ENCODE measurements at regions not wholly inside any gene's neighbourhood (a gene's known extent, or its start where the extent isn't known, plus 50 kb on each side); places are given as distances from the start of the nearest gene placed in this dataset.

DNA sequence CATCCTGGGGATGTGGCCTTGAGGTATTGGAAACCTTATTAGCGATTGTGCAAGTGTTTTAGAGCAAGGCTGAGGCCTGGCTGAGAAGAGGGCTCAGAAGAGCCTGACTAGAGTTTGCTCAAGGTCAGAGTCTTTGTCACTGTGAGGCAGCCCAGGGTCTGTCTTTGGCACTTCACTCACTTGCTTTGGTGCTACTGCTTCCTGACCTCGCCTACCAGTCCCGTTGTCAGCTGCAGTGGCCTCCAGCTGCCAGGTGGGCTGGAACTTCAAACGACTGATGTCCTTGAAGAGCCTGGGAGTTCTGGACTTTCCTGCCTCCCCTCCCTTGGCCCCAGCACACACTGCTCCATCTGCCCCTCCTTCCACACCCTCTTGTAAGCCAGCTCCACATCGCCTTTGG lies 228.0 kb downstream of the SNX18 start:
- Histone ChIP-seq H3K4me3 (ENCODE audit: low read length) (no peak overlapping the region), H2AFZ (ENCODE audit: low read depth, low read length) (no peak overlapping the region), H3K4me1 (ENCODE audit: insufficient read depth, low read length) (peaks cover 7% of the 10 kb centered on the region), H3K9me3 (ENCODE audit: low read length) (no peaks in the 10 kb centered on the region), H3K27me3 (ENCODE audit: insufficient read depth, low read length) (no peaks in the 10 kb centered on the region), H3K36me3 (ENCODE audit: insufficient read depth, low read length) (no peaks in the 10 kb centered on the region)

DNA sequence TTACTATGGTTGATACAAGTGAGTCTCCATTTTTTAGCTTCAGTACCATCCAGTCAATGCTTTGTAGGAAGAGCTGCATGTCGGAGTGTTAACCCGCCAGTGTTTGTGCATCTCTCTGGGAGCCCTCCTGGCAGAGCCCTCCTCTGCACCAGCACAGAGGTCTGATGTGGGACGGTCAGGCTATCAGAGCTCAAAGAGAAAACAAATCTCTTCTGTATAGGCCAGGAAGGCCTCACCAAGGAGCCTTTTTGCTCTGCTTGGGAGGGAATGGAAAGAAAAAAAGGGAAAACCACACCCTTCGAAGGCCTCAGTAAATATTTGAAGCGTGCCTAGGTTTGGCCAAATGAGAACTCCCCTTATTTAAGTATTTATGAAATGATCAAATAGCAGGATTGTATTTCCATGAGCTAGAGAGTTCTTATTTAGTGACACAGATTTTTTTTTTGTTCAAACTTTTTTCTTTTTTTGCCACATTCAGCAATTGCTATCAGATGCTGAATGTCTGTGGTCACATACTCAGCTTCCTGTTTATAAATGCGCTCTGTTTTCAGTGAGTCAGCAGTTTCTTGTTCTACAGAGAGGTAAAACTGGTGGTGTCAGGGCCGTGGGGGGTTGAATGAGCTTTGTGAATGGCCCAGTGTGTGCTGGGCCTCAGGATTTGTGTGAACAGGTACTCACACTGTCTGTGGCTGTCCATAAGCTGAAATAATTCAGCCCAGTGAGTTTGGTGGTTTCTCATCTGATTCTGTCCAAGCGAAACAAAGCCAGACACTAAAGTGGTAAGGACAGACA lies 226.6 kb downstream of the SNX18 start:
- no peaks in the 10 kb centered on the region for H3K9me3 ChIP-seq (ENCODE audit: low read length)
- H3K4me3 ChIP-seq (ENCODE audit: low read length), result no peak overlapping the region
- peaks cover 7% of the 10 kb centered on the region for H3K4me1 ChIP-seq (ENCODE audit: insufficient read depth, low read length)
- no peaks in the 10 kb centered on the region for H3K36me3 ChIP-seq (ENCODE audit: insufficient read depth, low read length)
- H2AFZ ChIP-seq (ENCODE audit: low read depth, low read length), result peak overlapping the region; percentile 69
- no peaks in the 10 kb centered on the region for H3K27me3 ChIP-seq (ENCODE audit: insufficient read depth, low read length)

DNA sequence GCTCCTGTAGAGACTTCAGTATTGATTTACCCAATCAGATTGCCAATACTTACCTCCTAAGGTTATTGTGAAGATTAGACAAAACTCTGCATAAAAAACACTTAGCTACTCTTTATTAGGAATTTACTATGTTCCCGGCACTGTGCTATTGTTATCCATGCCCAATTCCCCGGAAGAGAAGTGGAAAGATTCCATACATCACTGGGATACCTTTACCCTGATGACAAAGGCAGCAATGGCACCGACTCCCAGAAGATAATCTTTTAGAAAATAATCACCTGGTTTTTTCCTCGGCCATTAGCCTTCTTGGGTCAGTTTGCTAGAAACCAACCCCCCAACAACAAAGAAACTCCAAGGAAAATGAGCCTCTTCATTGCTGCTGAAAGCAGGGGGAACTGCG lies 226.0 kb downstream of the SNX18 start:
- H3K4me1 ChIP-seq (ENCODE audit: insufficient read depth, low read length), result peaks cover 7% of the 10 kb centered on the region
- no peaks in the 10 kb centered on the region for H3K9me3 ChIP-seq (ENCODE audit: low read length)
- no peaks in the 10 kb centered on the region for H3K36me3 ChIP-seq (ENCODE audit: insufficient read depth, low read length)
- H3K4me3 ChIP-seq (ENCODE audit: low read length), result no peak overlapping the region
- H3K27me3 ChIP-seq (ENCODE audit: insufficient read depth, low read length), result no peaks in the 10 kb centered on the region
- H2AFZ ChIP-seq (ENCODE audit: low read depth, low read length), result peak overlapping the region; percentile 69

DNA sequence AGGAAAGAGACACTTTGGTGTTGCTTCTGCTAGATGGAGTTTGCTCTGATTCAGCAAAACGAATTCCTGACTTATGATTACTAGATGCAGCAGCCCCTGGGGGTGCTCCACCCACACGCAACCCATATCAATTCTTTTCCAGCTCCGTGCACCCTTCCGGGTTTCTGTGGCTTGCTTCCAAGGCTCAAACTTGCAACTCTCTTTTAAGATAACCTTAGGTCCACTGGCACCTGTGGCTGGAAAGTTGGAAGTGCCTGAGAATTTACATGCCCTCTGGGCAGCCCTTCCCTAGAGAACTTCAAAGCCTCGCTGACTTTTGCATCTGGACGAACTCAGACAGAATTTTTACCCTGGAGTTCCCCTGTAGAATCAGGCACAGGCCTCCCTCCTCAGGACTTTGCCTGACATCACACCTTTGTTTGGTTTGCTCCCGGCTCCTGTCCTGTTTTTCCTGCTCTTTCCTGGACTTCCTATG lies 224.9 kb downstream of the SNX18 start:
- no peak overlapping the region for H3K4me3 ChIP-seq (ENCODE audit: low read length)
- peaks cover 7% of the 10 kb centered on the region for H3K4me1 ChIP-seq (ENCODE audit: insufficient read depth, low read length)
- no peaks in the 10 kb centered on the region for H3K36me3 ChIP-seq (ENCODE audit: insufficient read depth, low read length)
- no peaks in the 10 kb centered on the region for H3K9me3 ChIP-seq (ENCODE audit: low read length)
- H2AFZ ChIP-seq (ENCODE audit: low read depth, low read length), result no peak overlapping the region
- no peaks in the 10 kb centered on the region for H3K27me3 ChIP-seq (ENCODE audit: insufficient read depth, low read length)

DNA sequence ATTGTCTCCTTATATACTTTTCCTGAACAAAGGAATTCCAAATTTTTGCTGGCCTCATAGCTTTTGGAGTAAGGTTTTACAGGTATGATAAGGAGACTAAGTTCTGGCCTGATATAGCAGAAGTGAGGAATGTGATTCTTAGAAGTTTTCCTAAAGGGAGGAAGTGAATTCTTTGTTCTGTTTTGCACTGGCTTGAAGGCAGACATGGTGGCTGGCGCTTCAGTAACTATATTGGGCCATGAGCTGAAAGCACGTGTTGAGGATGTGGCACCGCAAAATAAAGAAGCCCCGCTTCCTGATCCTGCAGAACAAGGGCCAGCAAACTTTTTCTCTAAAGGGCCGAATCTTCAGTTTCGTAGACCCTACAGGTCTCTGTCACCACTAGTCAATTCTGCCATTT lies 224.2 kb downstream of the SNX18 start:
- no peaks in the 10 kb centered on the region for H3K36me3 ChIP-seq (ENCODE audit: insufficient read depth, low read length)
- H2AFZ ChIP-seq (ENCODE audit: low read depth, low read length), result no peak overlapping the region
- peaks cover 7% of the 10 kb centered on the region for H3K4me1 ChIP-seq (ENCODE audit: insufficient read depth, low read length)
- no peaks in the 10 kb centered on the region for H3K27me3 ChIP-seq (ENCODE audit: insufficient read depth, low read length)
- H3K9me3 ChIP-seq (ENCODE audit: low read length), result no peaks in the 10 kb centered on the region
- H3K4me3 ChIP-seq (ENCODE audit: low read length), result no peak overlapping the region

DNA sequence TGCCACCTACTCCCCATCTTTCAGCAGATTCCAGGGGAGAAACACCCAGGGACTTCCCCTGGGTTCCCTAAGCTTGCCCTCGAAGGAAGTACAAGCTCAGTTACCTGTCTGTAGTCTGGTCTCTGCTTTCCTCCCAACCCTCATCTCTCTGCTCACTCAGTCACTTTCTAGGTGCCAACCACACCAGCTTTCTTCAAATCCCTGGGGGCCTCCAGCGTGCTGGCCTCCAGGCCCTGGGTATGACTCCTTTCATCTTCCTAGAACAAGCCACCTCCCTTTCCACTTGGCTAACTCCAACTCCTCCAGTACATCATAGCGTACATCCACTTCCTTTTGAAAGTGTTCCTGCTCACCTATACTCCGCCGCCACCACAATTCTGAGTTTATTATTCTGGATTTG lies 222.6 kb downstream of the SNX18 start:
- H3K4me3 ChIP-seq (ENCODE audit: low read length), result no peak overlapping the region
- H3K27me3 ChIP-seq (ENCODE audit: insufficient read depth, low read length), result no peaks in the 10 kb centered on the region
- H3K9me3 ChIP-seq (ENCODE audit: low read length), result no peaks in the 10 kb centered on the region
- peaks cover 7% of the 10 kb centered on the region for H3K4me1 ChIP-seq (ENCODE audit: insufficient read depth, low read length)
- no peaks in the 10 kb centered on the region for H3K36me3 ChIP-seq (ENCODE audit: insufficient read depth, low read length)
- H2AFZ ChIP-seq (ENCODE audit: low read depth, low read length), result no peak overlapping the region

DNA sequence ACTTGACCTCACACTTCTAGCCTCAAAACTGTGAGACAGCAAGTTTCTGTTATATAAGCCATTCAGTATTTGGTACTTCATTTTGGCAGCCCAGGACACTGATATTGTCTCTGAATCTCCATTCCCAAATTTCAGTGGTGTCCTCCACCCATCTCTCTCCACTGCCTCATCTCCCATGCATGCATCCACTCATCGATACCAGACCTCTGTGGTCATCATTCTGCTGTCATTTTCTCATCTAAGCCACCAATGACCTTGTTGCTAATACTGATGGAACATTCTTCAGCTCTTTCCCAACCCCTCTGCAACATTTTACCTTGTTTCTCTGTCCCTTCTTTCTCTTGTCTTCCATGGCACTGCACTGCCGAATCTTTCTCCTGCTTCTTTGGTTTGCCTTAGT lies 221.8 kb downstream of the SNX18 start:
- no peak overlapping the region for H3K4me3 ChIP-seq (ENCODE audit: low read length)
- H3K27me3 ChIP-seq (ENCODE audit: insufficient read depth, low read length), result no peaks in the 10 kb centered on the region
- H3K4me1 ChIP-seq (ENCODE audit: insufficient read depth, low read length), result peaks cover 4% of the 10 kb centered on the region
- H3K9me3 ChIP-seq (ENCODE audit: low read length), result no peaks in the 10 kb centered on the region
- no peak overlapping the region for H2AFZ ChIP-seq (ENCODE audit: low read depth, low read length)
- no peaks in the 10 kb centered on the region for H3K36me3 ChIP-seq (ENCODE audit: insufficient read depth, low read length)

DNA sequence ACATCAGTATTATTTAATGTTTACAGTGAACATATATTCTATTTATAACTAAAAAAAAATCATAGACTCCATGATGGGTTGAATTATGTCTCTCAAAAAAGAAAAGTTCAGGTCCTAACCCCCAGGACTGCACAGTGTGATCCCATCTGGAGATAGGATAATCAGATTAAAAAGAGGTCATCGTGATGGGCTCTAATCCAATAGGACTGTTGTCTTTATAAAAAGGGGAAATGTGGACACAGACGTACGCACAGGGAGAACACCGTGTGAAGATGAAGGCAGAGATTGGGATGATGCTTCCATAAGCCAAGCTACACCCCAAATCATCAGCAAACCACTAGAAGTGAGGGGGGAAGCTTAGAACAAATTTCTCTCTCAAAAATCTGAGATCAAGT lies 221.4 kb downstream of the SNX18 start:
- Histone ChIP-seq H3K36me3 (ENCODE audit: insufficient read depth, low read length) (no peaks in the 10 kb centered on the region), H3K4me1 (ENCODE audit: insufficient read depth, low read length) (peaks cover under 1% of the 10 kb centered on the region), H3K27me3 (ENCODE audit: insufficient read depth, low read length) (no peaks in the 10 kb centered on the region)

DNA sequence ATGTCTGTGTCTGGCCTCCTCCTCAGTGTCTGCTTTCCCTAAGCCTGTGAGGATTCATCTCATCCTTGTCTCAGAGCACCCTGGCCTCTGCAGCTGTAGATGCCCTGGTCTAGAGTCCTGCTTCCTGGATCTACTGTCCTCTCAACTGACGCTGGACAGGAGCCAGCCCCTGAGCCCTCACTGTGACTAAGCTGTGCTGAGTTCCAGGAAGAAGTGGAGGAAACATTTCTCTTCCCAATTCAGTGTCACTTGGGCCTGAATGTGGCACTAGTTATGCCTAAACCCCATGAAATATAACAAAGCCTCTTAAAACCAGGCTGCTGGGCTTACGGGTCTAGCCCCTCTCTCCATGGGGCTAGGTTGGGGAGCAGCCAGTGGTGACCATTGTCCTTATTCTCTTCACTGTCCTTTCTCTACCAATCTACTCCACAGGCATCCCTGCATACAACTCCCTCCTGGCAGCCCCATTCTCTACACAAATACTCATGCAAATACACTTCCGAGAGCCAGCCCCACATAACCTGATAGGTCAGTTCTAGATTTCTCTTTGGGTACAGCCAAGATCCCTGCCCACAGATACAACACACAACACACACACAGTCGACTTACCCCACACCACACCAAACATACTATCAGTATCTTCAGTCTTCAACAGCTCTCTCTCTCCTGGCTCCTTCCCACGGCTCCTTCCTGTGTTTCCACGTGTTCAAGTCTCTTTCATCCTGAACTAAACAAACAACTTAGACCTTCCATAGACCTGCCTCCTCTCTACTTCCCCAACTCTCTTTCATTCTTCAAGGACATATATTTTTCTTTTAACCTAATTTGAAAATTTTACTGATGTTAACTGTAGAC lies 220.8 kb downstream of the SNX18 start:
- no peak overlapping the region for H3K4me3 ChIP-seq (ENCODE audit: low read length)
- H3K27me3 ChIP-seq (ENCODE audit: insufficient read depth, low read length), result no peaks in the 10 kb centered on the region
- H3K9me3 ChIP-seq (ENCODE audit: low read length), result no peaks in the 10 kb centered on the region
- H2AFZ ChIP-seq (ENCODE audit: low read depth, low read length), result no peak overlapping the region
- H3K4me1 ChIP-seq (ENCODE audit: insufficient read depth, low read length), result no peaks in the 10 kb centered on the region
- no peaks in the 10 kb centered on the region for H3K36me3 ChIP-seq (ENCODE audit: insufficient read depth, low read length)

More for the DNA sequence above, 221.4 kb downstream of the SNX18 start:
- no peak overlapping the region for H2AFZ ChIP-seq (ENCODE audit: low read depth, low read length)
- no peaks in the 10 kb centered on the region for H3K9me3 ChIP-seq (ENCODE audit: low read length)
- no peak overlapping the region for H3K4me3 ChIP-seq (ENCODE audit: low read length)

DNA sequence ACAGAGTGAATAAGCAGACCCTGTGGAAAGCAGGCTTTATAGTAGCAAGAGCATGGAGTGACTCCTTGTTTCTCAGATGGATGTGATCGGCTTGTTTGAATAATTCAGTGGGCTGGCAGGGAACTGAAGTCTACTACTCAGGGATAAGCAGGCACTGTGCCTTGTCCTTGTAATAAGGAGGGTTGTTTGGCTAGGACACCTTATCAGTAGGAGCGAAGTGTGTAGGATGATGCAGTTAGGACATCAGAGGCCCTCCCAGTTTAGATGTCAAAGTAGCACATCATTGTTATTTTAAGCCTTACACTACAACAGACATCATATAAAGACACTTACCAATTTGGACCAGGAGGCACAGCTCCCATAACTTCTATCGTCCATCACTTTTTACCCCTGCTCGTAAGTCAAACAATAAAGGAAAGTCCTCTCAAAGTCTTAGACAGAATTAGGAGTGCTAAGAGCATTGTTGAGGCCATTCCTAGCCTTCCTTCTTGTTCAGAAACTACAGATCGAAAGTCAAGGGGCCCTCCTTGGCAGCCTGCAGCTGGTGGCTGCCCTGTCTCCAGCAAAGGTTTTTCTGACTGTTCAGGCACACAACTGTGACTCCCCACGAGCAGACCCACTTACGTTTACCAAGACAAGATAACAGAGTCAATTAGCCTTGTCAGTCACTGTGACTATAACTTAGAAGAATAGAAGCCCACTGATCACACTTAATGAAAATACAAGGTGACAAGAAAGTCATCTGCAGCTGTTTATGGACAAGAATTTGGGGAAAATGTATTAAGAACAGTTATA lies 218.6 kb downstream of the SNX18 start:
- Histone ChIP-seq H3K4me3 (ENCODE audit: low read length) (no peak overlapping the region), H3K4me1 (ENCODE audit: insufficient read depth, low read length) (no peaks in the 10 kb centered on the region), H3K27me3 (ENCODE audit: insufficient read depth, low read length) (no peaks in the 10 kb centered on the region), H3K9me3 (ENCODE audit: low read length) (no peaks in the 10 kb centered on the region), H2AFZ (ENCODE audit: low read depth, low read length) (no peak overlapping the region), H3K36me3 (ENCODE audit: insufficient read depth, low read length) (no peaks in the 10 kb centered on the region)

DNA sequence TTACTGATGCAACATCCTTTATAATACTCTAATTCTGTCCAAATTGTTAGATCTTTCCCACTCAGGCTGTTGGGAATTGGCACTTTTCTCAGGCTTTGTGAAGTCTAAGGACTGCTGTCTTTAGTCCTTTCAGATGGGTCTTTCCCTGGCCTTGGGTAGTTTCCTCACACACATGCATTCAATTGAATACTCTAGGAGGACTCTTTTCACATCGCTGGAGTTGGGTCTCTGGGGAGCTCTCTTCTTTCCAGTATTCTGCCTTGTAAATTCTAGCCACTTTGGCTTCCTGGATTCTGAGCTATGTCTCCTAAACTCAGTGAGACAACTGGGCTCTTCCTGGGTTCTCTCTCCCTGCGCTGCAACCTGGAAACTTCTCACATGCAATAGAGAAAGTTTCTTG lies 215.5 kb downstream of the SNX18 start:
- H3K4me3 ChIP-seq (ENCODE audit: low read length), result no peak overlapping the region
- H3K4me1 ChIP-seq (ENCODE audit: insufficient read depth, low read length), result no peaks in the 10 kb centered on the region
- no peak overlapping the region for H2AFZ ChIP-seq (ENCODE audit: low read depth, low read length)
- H3K27me3 ChIP-seq (ENCODE audit: insufficient read depth, low read length), result no peaks in the 10 kb centered on the region
- no peaks in the 10 kb centered on the region for H3K9me3 ChIP-seq (ENCODE audit: low read length)
- no peaks in the 10 kb centered on the region for H3K36me3 ChIP-seq (ENCODE audit: insufficient read depth, low read length)

DNA sequence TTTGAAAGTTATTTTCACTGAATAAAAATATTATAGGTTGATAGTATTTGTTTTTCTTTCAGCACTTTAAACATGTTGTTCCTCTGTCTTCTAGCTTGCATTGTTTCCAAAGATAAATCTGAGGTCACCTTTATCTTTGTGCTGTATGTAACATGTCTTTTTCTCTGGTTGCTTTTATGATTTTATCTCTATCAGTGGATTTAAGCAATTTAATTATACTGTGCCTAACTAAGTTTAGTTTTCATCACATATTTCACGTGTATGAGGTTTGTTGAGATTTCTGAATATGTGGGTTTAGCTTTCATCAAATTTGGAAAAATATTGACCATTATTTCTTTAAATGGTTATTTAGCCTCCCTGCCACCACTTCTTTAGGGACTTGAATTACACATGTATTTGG lies 214.5 kb downstream of the SNX18 start:
- no peaks in the 10 kb centered on the region for H3K27me3 ChIP-seq (ENCODE audit: insufficient read depth, low read length)
- H3K36me3 ChIP-seq (ENCODE audit: insufficient read depth, low read length), result no peaks in the 10 kb centered on the region
- H2AFZ ChIP-seq (ENCODE audit: low read depth, low read length), result no peak overlapping the region
- no peaks in the 10 kb centered on the region for H3K9me3 ChIP-seq (ENCODE audit: low read length)
- H3K4me1 ChIP-seq (ENCODE audit: insufficient read depth, low read length), result no peaks in the 10 kb centered on the region
- H3K4me3 ChIP-seq (ENCODE audit: low read length), result no peak overlapping the region

DNA sequence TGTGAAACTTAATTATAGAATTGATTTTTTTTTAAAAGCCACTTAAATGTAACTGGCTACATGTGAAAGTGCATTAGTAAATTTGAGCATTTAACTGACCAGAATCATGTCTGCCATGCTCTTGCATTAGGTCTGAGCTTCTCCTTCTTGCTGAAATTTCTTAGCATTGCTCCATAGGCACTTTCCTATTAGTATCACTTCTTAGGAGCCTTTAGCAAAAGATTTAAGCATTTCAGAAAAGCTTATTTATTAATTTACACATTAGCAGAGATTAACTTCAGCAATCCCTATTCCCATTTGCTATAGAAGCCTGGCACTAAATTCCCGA lies 211.0 kb downstream of the SNX18 start:
- Histone ChIP-seq H3K4me1 (ENCODE audit: insufficient read depth, low read length) (no peaks in the 10 kb centered on the region), H2AFZ (ENCODE audit: low read depth, low read length) (no peak overlapping the region), H3K4me3 (ENCODE audit: low read length) (no peak overlapping the region), H3K36me3 (ENCODE audit: insufficient read depth, low read length) (no peaks in the 10 kb centered on the region), H3K27me3 (ENCODE audit: insufficient read depth, low read length) (no peaks in the 10 kb centered on the region), H3K9me3 (ENCODE audit: low read length) (no peaks in the 10 kb centered on the region)
